NB4 (cell line): ENCODE measurements at regions not wholly inside any gene's neighbourhood (a gene's known extent, or its start where the extent isn't known, plus 50 kb on each side); places are given as distances from the start of the nearest gene placed in this dataset.

Experiments
- DNase-seq: peaks from one replicate; pipeline ENCODE4 v3.0.0; 2010; ENCODE audit warnings: low read depth
- H3K4me3 ChIP-seq: one replicate; pipeline ENCODE4 v1.5.1; 2011; ENCODE audit warnings: mild to moderate bottlenecking, low read depth, low read length, moderate library complexity
- CTCF ChIP-seq: IDR thresholded peaks from one replicate; pipeline ENCODE4 v1.5.1; 2012; ENCODE audit warnings: low read depth, low read length
- MAX ChIP-seq: IDR thresholded peaks from 2 replicates; pipeline ENCODE4 v1.6.1; 2011; ENCODE audit warnings: low read depth, low read length
- MYC ChIP-seq: IDR thresholded peaks from 2 replicates; pipeline ENCODE4 v1.6.1; 2011; ENCODE audit warnings: low read depth, low read length
- POLR2A ChIP-seq: IDR thresholded peaks from 2 replicates; pipeline ENCODE4 v1.6.1; 2011; ENCODE audit warnings: mild to moderate bottlenecking; ENCODE audit not compliant: insufficient read length; ENCODE audit errors: extremely low read depth

DNA sequence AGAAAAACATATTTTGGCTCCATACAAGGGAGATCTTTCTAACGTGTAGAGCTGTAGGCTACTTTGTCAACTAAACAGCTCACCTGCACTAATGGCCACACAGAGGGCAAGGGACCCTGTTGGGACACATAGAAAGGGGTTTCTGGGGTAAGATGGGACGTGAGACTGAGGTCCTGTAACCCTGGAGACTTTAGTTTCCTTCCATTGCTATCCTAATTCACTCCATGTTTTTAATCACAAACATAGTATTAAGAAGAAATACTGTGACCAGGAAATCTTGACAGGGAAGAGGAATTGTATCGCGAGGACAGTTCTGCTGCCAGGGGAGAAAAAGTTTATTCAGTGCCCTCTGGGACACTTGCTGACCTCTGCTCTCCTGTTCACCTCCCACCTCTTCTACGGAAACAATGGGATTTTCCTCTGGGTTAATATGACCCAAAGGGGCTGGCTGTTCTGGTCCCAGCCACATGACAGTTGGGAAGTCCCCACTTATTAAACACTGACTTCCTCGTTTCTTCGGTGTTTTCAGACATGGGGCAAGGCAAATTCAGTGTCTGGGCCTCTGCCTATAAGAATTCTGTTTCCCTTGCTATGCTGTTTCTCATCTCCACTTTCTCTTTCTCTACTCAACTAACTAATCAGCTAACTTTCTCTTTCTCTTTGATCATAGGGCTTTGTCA, 106.9 kb upstream of the SEMA6A start:
- no peak for DNase-seq
- TF ChIP-seq MAX (no peak), CTCF (no peak)
- no peak overlapping the region for H3K4me3 ChIP-seq

- DNase-seq: no peak
- TF ChIP-seq CTCF: no peak
- TF ChIP-seq POLR2A: no peak
- no peak for TF ChIP-seq MYC
- TF ChIP-seq MAX: no peak
These were observed 100.9 kb upstream of the SEMA6A start for GRCh38 chr5:116675626-116675910.

DNA sequence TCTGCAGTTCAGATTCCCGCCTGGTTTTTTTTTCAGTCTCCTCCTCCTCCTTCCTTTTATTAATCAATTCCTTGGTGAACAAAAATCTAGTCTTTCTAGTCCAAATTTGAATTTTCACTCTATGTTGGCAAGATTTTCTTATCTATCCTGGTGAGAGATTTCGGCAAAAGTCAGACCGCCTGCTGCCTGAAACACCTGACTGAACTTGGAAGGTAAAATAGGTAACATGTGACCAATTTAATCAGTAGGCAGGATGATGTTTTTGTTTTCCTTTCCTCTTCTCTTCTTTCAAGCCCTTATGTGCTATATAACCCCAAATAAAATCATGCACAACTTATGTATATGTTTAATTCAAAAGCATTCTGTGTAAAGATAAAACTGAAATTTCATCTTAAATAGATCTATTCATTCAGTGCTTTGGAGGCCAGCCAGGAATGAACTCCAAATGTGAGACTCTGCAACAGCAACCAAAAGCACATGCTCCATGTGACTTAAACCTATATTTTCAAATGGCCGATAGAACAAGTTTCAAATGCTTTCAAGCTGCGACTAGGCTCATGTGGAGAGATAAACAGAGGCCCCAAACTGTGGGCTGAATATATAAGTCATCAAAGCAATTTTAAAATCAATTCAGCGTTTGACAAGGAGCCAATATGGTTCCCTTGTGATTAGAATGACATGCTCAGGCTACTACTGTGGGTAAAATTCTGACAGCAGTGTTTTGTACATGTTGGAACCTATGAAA, 100.4 kb upstream of the SEMA6A start:
- H3K4me3 ChIP-seq: no peak overlapping the region
- no peak for DNase-seq
- TF ChIP-seq MYC (no peak), POLR2A (no peak), MAX (no peak), CTCF (no peak)

More at GRCh38 chr5:116675626-116675910, 100.9 kb upstream of the SEMA6A start:
- H3K4me3 ChIP-seq: no peak overlapping the region

DNA sequence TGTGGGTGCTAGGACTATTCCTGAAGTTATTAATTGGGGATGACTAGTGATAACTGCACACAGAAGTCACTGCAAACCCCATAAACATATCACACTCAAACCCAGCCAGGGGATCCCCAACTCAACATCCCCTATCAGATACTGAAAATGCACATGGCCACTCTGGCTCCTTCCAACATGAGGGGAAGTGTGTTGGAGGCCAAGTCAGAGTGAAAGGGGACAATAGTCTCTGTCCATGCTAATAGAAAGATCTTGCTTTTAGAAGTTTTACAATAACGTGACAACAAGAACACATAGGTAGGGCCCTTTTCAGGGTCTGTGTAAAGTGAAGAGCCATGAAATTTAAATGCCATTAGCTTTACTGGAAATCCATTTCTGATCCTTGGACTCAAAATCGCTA, 98.8 kb upstream of the SEMA6A start:
- no peak overlapping the region for H3K4me3 ChIP-seq
- TF ChIP-seq POLR2A (no peak), MYC (no peak), MAX (no peak), CTCF (no peak)
- DNase-seq: no peak

- TF ChIP-seq MAX (no peak), POLR2A (no peak), MYC (no peak), CTCF (no peak)
- no peak for DNase-seq
- no peak overlapping the region for H3K4me3 ChIP-seq
These were observed 97.6 kb upstream of the SEMA6A start for GRCh38 chr5:116672203-116672602.
